ENCODE measurements at regions not wholly inside any gene's neighbourhood (a gene's known extent, or its start where the extent isn't known, plus 50 kb on each side); places are given as distances from the start of the nearest gene placed in this dataset.

DNA sequence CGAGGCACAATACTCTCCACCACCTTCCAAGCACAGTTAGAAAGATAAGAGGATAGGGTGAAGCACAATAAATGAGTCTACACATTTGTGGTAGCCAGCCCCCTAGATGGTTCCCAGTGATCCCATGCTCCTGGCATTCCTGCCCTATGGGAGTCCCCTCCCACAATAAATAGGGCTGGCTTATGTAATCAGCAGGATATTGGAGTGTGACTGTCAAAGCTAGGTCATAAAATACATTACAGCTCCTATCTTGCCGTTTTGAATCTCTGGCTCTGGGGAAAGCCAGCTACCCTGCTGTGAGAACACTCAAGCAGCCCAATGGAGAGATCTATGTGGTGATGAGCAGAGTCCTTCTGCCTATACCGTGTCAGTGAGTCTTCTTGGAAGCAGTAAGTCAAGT is 198.7 kb upstream of the NOCT start:
- DNase-seq (no peak), ATAC-seq (ENCODE audit: poor library complexity) (no peak)
- H3K27ac Mint-ChIP-seq: no peak overlapping the region
- Histone ChIP-seq H3K4me3 (ENCODE audit: low read length) (no peak overlapping the region), H3K4me1 (ENCODE audit: insufficient read depth, low read length) (no peaks in the 10 kb centered on the region), H3K27me3 (ENCODE audit: control insufficient read depth in 1 of 2, insufficient read depth in 2 of 2, low read length in 2 of 2) (no peaks in the 10 kb centered on the region), H3K27ac (ENCODE audit: low read depth in 1 of 2, low read length in 2 of 2) (no peak overlapping the region), H3K36me3 (ENCODE audit: insufficient read depth, low read length) (no peaks in the 10 kb centered on the region), H3K9me3 (ENCODE audit: control insufficient read depth in 1 of 2, insufficient read depth in 1 of 2, low read length in 2 of 2) (peaks cover 0 to 5% of the 10 kb centered on the region in 2 experiments)
- H3K36me3 Mint-ChIP-seq (ENCODE audit: low read depth): no peaks in the 10 kb centered on the region
- no peaks in the 10 kb centered on the region for H3K4me1 Mint-ChIP-seq (ENCODE audit: low read depth)
- H3K9me3 Mint-ChIP-seq: no peaks in the 10 kb centered on the region
- H3K4me3 Mint-ChIP-seq: no peak overlapping the region
- H3K27me3 Mint-ChIP-seq: peaks cover 17% of the 10 kb centered on the region
- ChIA-PET POLR2A (no interaction called here), CTCF (no interaction called here)
- intact Hi-C loops (cut with DNase I, micrococcal nuclease): no loop called here
- TF ChIP-seq, protein P1, sequence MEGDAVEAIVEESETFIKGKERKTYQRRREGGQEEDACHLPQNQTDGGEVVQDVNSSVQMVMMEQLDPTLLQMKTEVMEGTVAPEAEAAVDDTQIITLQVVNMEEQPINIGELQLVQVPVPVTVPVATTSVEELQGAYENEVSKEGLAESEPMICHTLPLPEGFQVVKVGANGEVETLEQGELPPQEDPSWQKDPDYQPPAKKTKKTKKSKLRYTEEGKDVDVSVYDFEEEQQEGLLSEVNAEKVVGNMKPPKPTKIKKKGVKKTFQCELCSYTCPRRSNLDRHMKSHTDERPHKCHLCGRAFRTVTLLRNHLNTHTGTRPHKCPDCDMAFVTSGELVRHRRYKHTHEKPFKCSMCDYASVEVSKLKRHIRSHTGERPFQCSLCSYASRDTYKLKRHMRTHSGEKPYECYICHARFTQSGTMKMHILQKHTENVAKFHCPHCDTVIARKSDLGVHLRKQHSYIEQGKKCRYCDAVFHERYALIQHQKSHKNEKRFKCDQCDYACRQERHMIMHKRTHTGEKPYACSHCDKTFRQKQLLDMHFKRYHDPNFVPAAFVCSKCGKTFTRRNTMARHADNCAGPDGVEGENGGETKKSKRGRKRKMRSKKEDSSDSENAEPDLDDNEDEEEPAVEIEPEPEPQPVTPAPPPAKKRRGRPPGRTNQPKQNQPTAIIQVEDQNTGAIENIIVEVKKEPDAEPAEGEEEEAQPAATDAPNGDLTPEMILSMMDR (IDR thresholded peaks at IDR 0.05): no peak

GRCh38 chr4:138815811-138816210 is 199.8 kb upstream of the NOCT start:
- ChIA-PET CTCF (no interaction called here), POLR2A (no interaction called here)
- H3K27me3 Mint-ChIP-seq: peaks cover 18% of the 10 kb centered on the region
- H3K4me1 Mint-ChIP-seq (ENCODE audit: low read depth): no peaks in the 10 kb centered on the region
- no peak for ATAC-seq (ENCODE audit: poor library complexity)
- H3K4me3 Mint-ChIP-seq: no peak overlapping the region
- H3K27ac Mint-ChIP-seq: no peak overlapping the region
- intact Hi-C loops (cut with DNase I, micrococcal nuclease): no loop called here
- Histone ChIP-seq H3K4me1 (ENCODE audit: insufficient read depth, low read length) (no peaks in the 10 kb centered on the region), H3K4me3 (ENCODE audit: low read length) (no peak overlapping the region), H3K36me3 (ENCODE audit: insufficient read depth, low read length) (no peaks in the 10 kb centered on the region), H3K27ac (ENCODE audit: low read depth in 1 of 2, low read length in 2 of 2) (no peak overlapping the region), H3K27me3 (ENCODE audit: control insufficient read depth in 1 of 2, insufficient read depth in 2 of 2, low read length in 2 of 2) (no peaks in the 10 kb centered on the region), H3K9me3 (ENCODE audit: control insufficient read depth in 1 of 2, insufficient read depth in 1 of 2, low read length in 2 of 2) (peaks cover 0 to 9% of the 10 kb centered on the region in 2 experiments)
- H3K9me3 Mint-ChIP-seq: no peaks in the 10 kb centered on the region
- no peaks in the 10 kb centered on the region for H3K36me3 Mint-ChIP-seq (ENCODE audit: low read depth)
- no peak for DNase-seq
- TF ChIP-seq, protein P1 (IDR thresholded peaks at IDR 0.05): no peak

DNA sequence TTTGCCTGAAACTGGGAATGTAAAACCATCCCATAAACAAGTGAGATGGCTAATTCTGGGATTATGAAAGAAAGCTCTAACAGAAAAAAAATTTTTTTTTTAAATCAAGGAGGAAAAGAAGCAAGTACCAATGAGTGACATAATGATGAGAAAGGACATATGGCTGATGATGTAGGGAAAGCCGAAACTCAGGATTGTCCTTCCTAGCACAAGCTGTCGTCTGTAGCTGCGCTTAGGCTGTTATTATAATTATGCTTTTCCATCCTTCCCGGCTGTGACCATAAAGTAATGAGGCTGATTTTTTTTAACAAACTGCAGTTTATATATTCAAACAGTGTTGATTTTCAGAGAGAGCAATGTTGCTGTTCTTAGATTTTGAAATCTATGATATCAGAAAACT is 209.8 kb upstream of the NOCT start:
- Histone ChIP-seq H3K27ac (ENCODE audit: low read depth in 1 of 2, low read length in 2 of 2) (no peak overlapping the region), H3K9me3 (ENCODE audit: control insufficient read depth in 1 of 2, insufficient read depth in 1 of 2, low read length in 2 of 2) (peaks cover 0 to under 1% of the 10 kb centered on the region in 2 experiments), H3K4me3 (ENCODE audit: low read length) (no peak overlapping the region), H3K36me3 (ENCODE audit: insufficient read depth, low read length) (no peaks in the 10 kb centered on the region), H3K27me3 (ENCODE audit: control insufficient read depth in 1 of 2, insufficient read depth in 2 of 2, low read length in 2 of 2) (peaks cover 8 to 9% of the 10 kb centered on the region in 2 experiments), H3K4me1 (ENCODE audit: insufficient read depth, low read length) (no peaks in the 10 kb centered on the region)
- ChIA-PET CTCF (interaction anchor here (0.5 kb wide), 1 partner anchor 1912 kb away, joined by 6 read pairs; no protein-coding TSS in a partner anchor), POLR2A (no interaction called here)
- intact Hi-C loops (cut with DNase I, micrococcal nuclease): no loop called here
- no peaks in the 10 kb centered on the region for H3K4me1 Mint-ChIP-seq (ENCODE audit: low read depth)
- H3K9me3 Mint-ChIP-seq: no peaks in the 10 kb centered on the region
- DNase-seq: no peak
- no peak for ATAC-seq (ENCODE audit: poor library complexity)
- H3K27ac Mint-ChIP-seq: no peak overlapping the region
- TF ChIP-seq, protein P1 (IDR thresholded peaks at IDR 0.05): no peak
- H3K27me3 Mint-ChIP-seq: peaks cover 48% of the 10 kb centered on the region
- H3K36me3 Mint-ChIP-seq (ENCODE audit: low read depth): no peaks in the 10 kb centered on the region
- H3K4me3 Mint-ChIP-seq: no peak overlapping the region

Measured in CD4-positive, alpha-beta T cell (primary cell).